ENCODE measurements at regions not wholly inside any gene's neighbourhood (a gene's known extent, or its start where the extent isn't known, plus 50 kb on each side); places are given as distances from the start of the nearest gene placed in this dataset.

- Histone ChIP-seq H3K36me3 (ENCODE audit: control insufficient read depth in 1 of 2, insufficient read depth in 2 of 2, low read length in 2 of 2) (no peaks in the 10 kb centered on the region), H3K9me3 (ENCODE audit: control insufficient read depth in 1 of 2, insufficient read depth in 1 of 2, low read depth in 1 of 2, low read length in 2 of 2) (peaks cover 5 to 15% of the 10 kb centered on the region in 2 experiments; a peak in 2 of 4 replicates), H3K4me1 (ENCODE audit: control insufficient read depth in 1 of 2, insufficient read depth in 2 of 2, low read length in 2 of 2) (no peaks in the 10 kb centered on the region), H3K4me2 (ENCODE audit: low read length) (no peak overlapping the region), H3K9ac (ENCODE audit: low read length) (no peak overlapping the region), H2AFZ (ENCODE audit: low read depth, low read length, poor library complexity, severe bottlenecking) (no peak overlapping the region), H3K27ac (ENCODE audit: low read depth, low read length) (no peak overlapping the region), H3K79me2 (ENCODE audit: insufficient read depth, low read length) (no peaks in the 10 kb centered on the region), H3K27me3 (ENCODE audit: insufficient read depth, low read length) (no peaks in the 10 kb centered on the region), H3K4me3 (replicated peaks in 1 of 2; ENCODE audit: low read depth in 1 of 2, low read length in 2 of 2) (no peak overlapping the region), H4K20me1 (ENCODE audit: insufficient read depth) (no peaks in the 10 kb centered on the region), H3K9me2 (ENCODE audit: insufficient read depth) (no peaks in the 10 kb centered on the region)
- intact Hi-C loops (cut with micrococcal nuclease) = no loop called here
- POLR2A ChIA-PET = no interaction called here
- no peak for ATAC-seq
- no TSS peak for BruUV-seq (replicated peaks)
- no peak for TF ChIP-seq CBX3 (IDR thresholded peaks at IDR 0.05; ENCODE audit: low read depth)
- no peak for TF ChIP-seq ELF1 (IDR thresholded peaks at IDR 0.05; ENCODE audit: borderline replicate concordance, low read depth)
- TF ChIP-seq SIN3A (IDR thresholded peaks at IDR 0.05; ENCODE audit: low read depth) = no peak
- TF ChIP-seq EZH2 (IDR thresholded peaks at IDR 0.05) = no peak
- no peak for TF ChIP-seq MAX (IDR thresholded peaks at IDR 0.05)
- TF ChIP-seq, protein P1, sequence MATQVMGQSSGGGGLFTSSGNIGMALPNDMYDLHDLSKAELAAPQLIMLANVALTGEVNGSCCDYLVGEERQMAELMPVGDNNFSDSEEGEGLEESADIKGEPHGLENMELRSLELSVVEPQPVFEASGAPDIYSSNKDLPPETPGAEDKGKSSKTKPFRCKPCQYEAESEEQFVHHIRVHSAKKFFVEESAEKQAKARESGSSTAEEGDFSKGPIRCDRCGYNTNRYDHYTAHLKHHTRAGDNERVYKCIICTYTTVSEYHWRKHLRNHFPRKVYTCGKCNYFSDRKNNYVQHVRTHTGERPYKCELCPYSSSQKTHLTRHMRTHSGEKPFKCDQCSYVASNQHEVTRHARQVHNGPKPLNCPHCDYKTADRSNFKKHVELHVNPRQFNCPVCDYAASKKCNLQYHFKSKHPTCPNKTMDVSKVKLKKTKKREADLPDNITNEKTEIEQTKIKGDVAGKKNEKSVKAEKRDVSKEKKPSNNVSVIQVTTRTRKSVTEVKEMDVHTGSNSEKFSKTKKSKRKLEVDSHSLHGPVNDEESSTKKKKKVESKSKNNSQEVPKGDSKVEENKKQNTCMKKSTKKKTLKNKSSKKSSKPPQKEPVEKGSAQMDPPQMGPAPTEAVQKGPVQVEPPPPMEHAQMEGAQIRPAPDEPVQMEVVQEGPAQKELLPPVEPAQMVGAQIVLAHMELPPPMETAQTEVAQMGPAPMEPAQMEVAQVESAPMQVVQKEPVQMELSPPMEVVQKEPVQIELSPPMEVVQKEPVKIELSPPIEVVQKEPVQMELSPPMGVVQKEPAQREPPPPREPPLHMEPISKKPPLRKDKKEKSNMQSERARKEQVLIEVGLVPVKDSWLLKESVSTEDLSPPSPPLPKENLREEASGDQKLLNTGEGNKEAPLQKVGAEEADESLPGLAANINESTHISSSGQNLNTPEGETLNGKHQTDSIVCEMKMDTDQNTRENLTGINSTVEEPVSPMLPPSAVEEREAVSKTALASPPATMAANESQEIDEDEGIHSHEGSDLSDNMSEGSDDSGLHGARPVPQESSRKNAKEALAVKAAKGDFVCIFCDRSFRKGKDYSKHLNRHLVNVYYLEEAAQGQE (IDR thresholded peaks at IDR 0.05; ENCODE audit: low read depth) = no peak
- no peak for TF ChIP-seq POLR2A (IDR thresholded peaks at IDR 0.05; ENCODE audit: borderline replicate concordance, extremely low read depth, insufficient read depth, insufficient read length)
- no peak for TF ChIP-seq RAD21 (IDR thresholded peaks at IDR 0.05; ENCODE audit: low read depth)
- TF ChIP-seq, protein P2, sequence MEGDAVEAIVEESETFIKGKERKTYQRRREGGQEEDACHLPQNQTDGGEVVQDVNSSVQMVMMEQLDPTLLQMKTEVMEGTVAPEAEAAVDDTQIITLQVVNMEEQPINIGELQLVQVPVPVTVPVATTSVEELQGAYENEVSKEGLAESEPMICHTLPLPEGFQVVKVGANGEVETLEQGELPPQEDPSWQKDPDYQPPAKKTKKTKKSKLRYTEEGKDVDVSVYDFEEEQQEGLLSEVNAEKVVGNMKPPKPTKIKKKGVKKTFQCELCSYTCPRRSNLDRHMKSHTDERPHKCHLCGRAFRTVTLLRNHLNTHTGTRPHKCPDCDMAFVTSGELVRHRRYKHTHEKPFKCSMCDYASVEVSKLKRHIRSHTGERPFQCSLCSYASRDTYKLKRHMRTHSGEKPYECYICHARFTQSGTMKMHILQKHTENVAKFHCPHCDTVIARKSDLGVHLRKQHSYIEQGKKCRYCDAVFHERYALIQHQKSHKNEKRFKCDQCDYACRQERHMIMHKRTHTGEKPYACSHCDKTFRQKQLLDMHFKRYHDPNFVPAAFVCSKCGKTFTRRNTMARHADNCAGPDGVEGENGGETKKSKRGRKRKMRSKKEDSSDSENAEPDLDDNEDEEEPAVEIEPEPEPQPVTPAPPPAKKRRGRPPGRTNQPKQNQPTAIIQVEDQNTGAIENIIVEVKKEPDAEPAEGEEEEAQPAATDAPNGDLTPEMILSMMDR (IDR thresholded peaks at IDR 0.05 in 2 of 3, conservative IDR thresholded peaks at IDR 0.05 in 1 of 3; ENCODE audit: borderline replicate concordance in 1 of 3, insufficient read depth in 1 of 3, low read depth in 2 of 3, low read length in 2 of 3) = no peak
- TF ChIP-seq ZBTB33 (IDR thresholded peaks at IDR 0.05; ENCODE audit: extremely low read depth, insufficient replicate concordance, low read length) = no peak
- RAD21 ChIA-PET (ENCODE audit: low non-redundant PET in 1 of 2, low total read pairs in 2 of 2, uncharacterized antibody in 2 of 2, unreplicated experiment in 2 of 2) = no interaction called here
- CTCF ChIA-PET = no interaction called here
- DNase-seq (ENCODE audit: low read depth, low spot score) = no peak
Measured at GRCh38 chr9:29816954-29817703, 2243.8 kb upstream of the C9orf72 start.
